Mucosa of descending colon (tissue), 3 donors: ENCODE measurements at regions not wholly inside any gene's neighbourhood (a gene's known extent, or its start where the extent isn't known, plus 50 kb on each side); places are given as distances from the start of the nearest gene placed in this dataset.

Experiments used
- ATAC-seq: fragments of 200-7000 bp; cut with Tn5 transposase; one replicate; pipeline ENCODE4 v1.9.1; 2020; ENCODE audit warnings: mild to moderate bottlenecking, moderate library complexity
- DNase-seq, 3 donors: peaks; one replicate each; pipeline ENCODE4 v3.0.0-alpha.2; 2020
- H3K36me3 ChIP-seq: fragments of 200-600 bp; one replicate; pipeline ENCODE4 v1.8.0; 2021; ENCODE audit warnings: low read depth, mild to moderate bottlenecking
- H3K4me1 ChIP-seq: fragments of 200-600 bp; one replicate; pipeline ENCODE4 v1.8.0; 2021; ENCODE audit warnings: low read depth, mild to moderate bottlenecking
- H3K4me3 ChIP-seq: fragments of 200-600 bp; one replicate; pipeline ENCODE4 v1.8.0; 2021; ENCODE audit warnings: mild to moderate bottlenecking
- H3K9me3 ChIP-seq: fragments of 200-600 bp; one replicate; pipeline ENCODE4 v1.8.0; 2021; ENCODE audit warnings: mild to moderate bottlenecking
- CTCF ChIP-seq: fragments of 200-600 bp; IDR thresholded peaks from one replicate; pipeline ENCODE4 v1.8.0; 2022; ENCODE audit warnings: antibody characterized with exemption, mild to moderate bottlenecking
- intact Hi-C, 2 donors: fragments of 100-400 bp; cut with DNase I in 1 of 2; cut with micrococcal nuclease in 1 of 2; formaldehyde crosslinking; loops; one replicate each; pipeline versions ENCODE4 v1.11.0 to v1.11.1; 2022; cut with DNase I, micrococcal nuclease
- donor health status: DM: no; HTN: no; CAD: no; lungs with moderate emphysema.
- donor health status: DM: no; HTN: no; CAD: no.
- donor health status: DM: no; HTN: yes; CAD: no.

- Histone ChIP-seq H3K9me3 (no peaks in the 10 kb centered on the region), H3K4me3 (no peak overlapping the region), H3K4me1 (no peaks in the 10 kb centered on the region), H3K36me3 (no peaks in the 10 kb centered on the region)
- DNase-seq, result peak in 1 of 3 donors; percentile 16
- intact Hi-C loops, result no loop called here
- no peak for TF ChIP-seq CTCF
- ATAC-seq, result peak; percentile 5
Measured at GRCh38 chr16:11401161-11402050, 56.1 kb downstream of the RMI2 start.

GRCh38 chr16:11402051-11402744 lies 56.9 kb downstream of the RMI2 start:
- TF ChIP-seq CTCF, result no peak
- Histone ChIP-seq H3K36me3 (no peaks in the 10 kb centered on the region), H3K4me3 (no peak overlapping the region), H3K4me1 (no peaks in the 10 kb centered on the region), H3K9me3 (no peaks in the 10 kb centered on the region)
- peak in 1 of 3 donors; percentile 16 for DNase-seq
- intact Hi-C loops, result no loop called here
- no peak for ATAC-seq

DNA sequence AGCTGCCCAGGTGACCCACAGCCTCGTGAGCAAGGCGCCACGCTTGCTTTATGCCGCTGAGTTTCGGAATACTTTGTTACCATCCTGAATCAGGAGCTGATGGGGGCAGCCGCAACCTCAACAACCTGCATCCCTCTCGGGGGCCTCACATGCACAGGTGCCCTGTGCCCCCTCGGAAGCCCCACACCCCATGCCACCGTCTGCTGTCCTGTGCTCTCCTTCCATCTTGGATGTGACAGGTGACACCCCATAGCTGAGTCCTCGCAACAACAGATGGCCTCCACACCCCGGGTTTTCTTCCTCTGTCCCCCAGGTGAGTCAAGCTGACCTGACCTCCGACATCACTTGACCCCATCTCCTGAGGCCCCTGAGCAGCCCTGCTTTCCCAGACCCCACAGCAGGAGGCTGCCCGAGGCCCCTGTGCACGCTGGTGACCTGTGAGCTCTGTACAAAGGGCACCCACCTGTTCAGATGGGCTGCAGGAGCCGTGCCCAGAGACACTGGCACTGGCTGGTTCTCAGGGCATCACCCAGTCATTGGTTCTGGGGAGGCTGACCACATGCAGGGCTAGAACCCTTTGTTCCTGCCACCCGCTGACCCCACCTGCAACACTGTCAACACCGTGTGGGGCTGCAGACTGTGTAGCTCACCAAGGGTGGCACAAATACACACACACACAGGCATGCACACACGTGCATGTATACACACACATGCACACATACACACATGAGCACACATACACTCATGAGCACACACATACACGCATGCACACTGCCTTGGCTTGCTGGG lies 57.7 kb downstream of the RMI2 start:
- ATAC-seq, result no peak
- Histone ChIP-seq H3K4me1 (no peaks in the 10 kb centered on the region), H3K36me3 (no peaks in the 10 kb centered on the region), H3K9me3 (no peaks in the 10 kb centered on the region), H3K4me3 (no peak overlapping the region)
- DNase-seq, result no peak
- intact Hi-C loops, result no loop called here
- TF ChIP-seq CTCF, result no peak

DNA sequence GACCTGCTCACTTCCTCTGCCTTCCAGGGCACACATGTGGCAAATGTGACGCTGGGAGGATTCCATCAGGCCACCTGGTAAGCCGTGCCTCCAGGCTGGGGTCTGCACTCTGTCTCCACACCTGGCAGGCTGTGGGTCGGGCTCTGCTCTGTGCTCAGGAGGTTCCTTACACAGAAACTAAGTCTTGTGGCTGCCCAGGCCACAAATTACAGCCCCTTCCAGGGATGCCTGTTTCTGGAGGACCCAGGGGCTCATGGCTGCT lies 58.2 kb downstream of the RMI2 start:
- H3K36me3 ChIP-seq, result no peaks in the 10 kb centered on the region
- no peak overlapping the region for H3K4me3 ChIP-seq
- intact Hi-C loops, result no loop called here
- no peaks in the 10 kb centered on the region for H3K4me1 ChIP-seq
- H3K9me3 ChIP-seq, result no peaks in the 10 kb centered on the region
- no peak for TF ChIP-seq CTCF
- ATAC-seq (no peak), DNase-seq (no peak)

GRCh38 chr16:11403920-11404319 lies 58.7 kb downstream of the RMI2 start:
- Histone ChIP-seq H3K4me1 (no peaks in the 10 kb centered on the region), H3K36me3 (no peaks in the 10 kb centered on the region), H3K4me3 (no peak overlapping the region), H3K9me3 (no peaks in the 10 kb centered on the region)
- no peak for DNase-seq
- no peak for ATAC-seq
- no peak for TF ChIP-seq CTCF
- intact Hi-C loops, result no loop called here
